ENCODE measurements at regions not wholly inside any gene's neighbourhood (a gene's known extent, or its start where the extent isn't known, plus 50 kb on each side); places are given as distances from the start of the nearest gene placed in this dataset.
"Not testable (repeated sequence)": the region's sequence is repeated elsewhere in the genome, so short reads cannot be mapped to it uniquely, and the experiment has no call there.

- no peak for DNase-seq
Observed at GRCh38 chr1:198408716-198409115, 131.8 kb downstream of the ATP6V1G3 start.

- DNase-seq, result not testable (repeated sequence)
Observed at GRCh38 chr1:198404632-198405031, 135.8 kb downstream of the ATP6V1G3 start.

- DNase-seq, result no peak
Observed at GRCh38 chr1:198400063-198400462, 140.4 kb downstream of the ATP6V1G3 start.

GRCh38 chr1:198399452-198399851, 141.0 kb downstream of the ATP6V1G3 start:
- no peak for DNase-seq

GRCh38 chr1:198397208-198397808, 143.2 kb downstream of the ATP6V1G3 start:
- no peak for DNase-seq

- DNase-seq, result no peak
Observed at GRCh38 chr1:198391393-198392020, 149.0 kb downstream of the ATP6V1G3 start.

- no peak for DNase-seq
Observed at GRCh38 chr1:198387587-198387986, 152.9 kb downstream of the ATP6V1G3 start.

GRCh38 chr1:198380275-198380674, 160.2 kb downstream of the ATP6V1G3 start:
- no peak for DNase-seq

GRCh38 chr1:198377702-198378101, 162.8 kb downstream of the ATP6V1G3 start:
- DNase-seq, result no peak

- DNase-seq, result no peak
Observed at GRCh38 chr1:198374288-198374687, 166.2 kb downstream of the ATP6V1G3 start.

GRCh38 chr1:198373376-198373775, 167.1 kb downstream of the ATP6V1G3 start:
- DNase-seq, result no peak

Data from activated naive CD4-positive, alpha-beta T cell treated with Interleukin-2 at 50 U/mL for 16 hours (primary cell).